Fibroblast of the aortic adventitia (primary cell): ENCODE measurements at regions not wholly inside any gene's neighbourhood (a gene's known extent, or its start where the extent isn't known, plus 50 kb on each side); places are given as distances from the start of the nearest gene placed in this dataset.

Source experiments
- DNase-seq: peaks from one replicate; pipeline ENCODE4 v3.0.0-alpha.2; 2010; ENCODE audit warnings: low read depth
- H3K4me3 ChIP-seq: 2 replicates; pipeline ENCODE4 v1.5.1; 2011; ENCODE audit warnings: low read depth, mild to moderate bottlenecking, control low read depth, low read length, moderate library complexity
- CTCF ChIP-seq: IDR thresholded peaks from 2 replicates; pipeline ENCODE4 v1.5.1; 2011; ENCODE audit warnings: mild to moderate bottlenecking, low read length, control low read depth, inconsistent platforms; ENCODE audit not compliant: insufficient read depth

DNA sequence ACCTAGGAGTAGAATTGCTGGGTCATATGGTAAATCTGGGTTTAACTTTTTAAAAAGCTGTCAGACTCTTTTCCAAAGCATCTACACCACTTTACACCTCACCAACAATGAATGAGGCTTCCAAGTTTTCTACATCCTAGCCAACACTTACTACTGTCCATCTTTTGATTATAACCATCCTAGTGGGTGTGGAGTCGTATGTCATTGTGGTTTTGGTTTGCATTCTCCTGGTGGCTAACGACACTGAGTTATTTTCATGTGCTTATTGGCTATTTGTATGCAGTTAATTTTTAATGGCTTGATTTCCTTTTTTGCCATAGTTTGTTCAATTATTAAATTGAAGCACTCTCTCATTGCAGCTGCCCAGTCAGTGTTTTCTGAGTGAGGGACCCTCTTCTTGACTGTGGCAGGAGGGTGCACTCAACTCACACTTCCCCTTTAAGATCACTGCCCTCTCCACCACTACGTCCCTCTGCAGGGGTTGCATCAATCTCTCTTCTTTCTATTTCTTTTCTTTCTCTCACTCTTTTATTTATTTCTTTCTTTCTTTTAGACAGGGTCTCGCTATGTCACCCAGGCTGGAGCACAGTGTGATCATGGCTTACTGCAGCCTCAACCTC, 182.3 kb downstream of the C9orf152 start:
- DNase-seq = no peak
- no peak overlapping the region for H3K4me3 ChIP-seq
- no peak for TF ChIP-seq CTCF

GRCh38 chr9:110027671-110028081, 180.3 kb downstream of the C9orf152 start:
- peak; percentile 77 for DNase-seq
- no peak overlapping the region for H3K4me3 ChIP-seq
- no peak for TF ChIP-seq CTCF

DNA sequence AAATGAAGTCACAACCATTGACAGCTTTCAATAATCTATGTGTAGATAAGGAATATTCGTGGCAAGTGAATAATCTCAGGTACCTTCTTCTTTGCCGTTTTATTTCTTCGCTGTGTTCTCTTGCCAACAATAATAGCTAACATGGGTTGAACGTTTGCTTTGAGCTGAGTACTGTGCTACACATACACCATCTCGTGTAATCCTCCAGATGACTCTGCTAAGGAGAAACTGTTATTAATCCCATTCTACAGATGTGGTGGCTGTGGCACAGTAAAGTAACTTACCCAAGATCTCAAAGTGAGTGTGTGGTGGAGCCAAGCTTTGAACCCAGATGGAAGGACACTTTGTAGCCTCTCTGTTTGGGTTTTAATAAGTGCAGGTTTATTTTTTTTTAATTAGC, 179.7 kb downstream of the C9orf152 start:
- no peak for TF ChIP-seq CTCF
- no peak overlapping the region for H3K4me3 ChIP-seq

DNA sequence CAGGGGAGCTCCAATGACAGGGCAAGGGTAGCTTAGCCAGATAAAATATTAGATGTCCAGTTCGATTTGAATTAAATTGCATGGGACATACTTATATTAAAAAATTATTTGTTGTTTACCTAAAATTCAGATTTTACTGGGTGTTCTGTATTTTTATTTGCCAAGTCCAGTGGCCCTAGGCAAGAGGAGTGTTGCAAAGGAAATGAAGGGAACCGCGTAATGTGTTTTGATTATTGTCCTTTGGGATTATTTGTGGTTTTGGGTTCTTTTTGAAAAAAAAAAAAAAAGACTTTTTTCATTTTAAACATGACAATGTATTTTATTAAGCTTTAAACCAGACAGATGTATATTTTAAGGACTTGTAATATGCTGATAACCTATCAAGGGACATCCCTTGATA, 179.3 kb downstream of the C9orf152 start:
- DNase-seq = no peak
- no peak for TF ChIP-seq CTCF
- H3K4me3 ChIP-seq = no peak overlapping the region

More for the DNA sequence above, 179.7 kb downstream of the C9orf152 start:
- DNase-seq = no peak

DNA sequence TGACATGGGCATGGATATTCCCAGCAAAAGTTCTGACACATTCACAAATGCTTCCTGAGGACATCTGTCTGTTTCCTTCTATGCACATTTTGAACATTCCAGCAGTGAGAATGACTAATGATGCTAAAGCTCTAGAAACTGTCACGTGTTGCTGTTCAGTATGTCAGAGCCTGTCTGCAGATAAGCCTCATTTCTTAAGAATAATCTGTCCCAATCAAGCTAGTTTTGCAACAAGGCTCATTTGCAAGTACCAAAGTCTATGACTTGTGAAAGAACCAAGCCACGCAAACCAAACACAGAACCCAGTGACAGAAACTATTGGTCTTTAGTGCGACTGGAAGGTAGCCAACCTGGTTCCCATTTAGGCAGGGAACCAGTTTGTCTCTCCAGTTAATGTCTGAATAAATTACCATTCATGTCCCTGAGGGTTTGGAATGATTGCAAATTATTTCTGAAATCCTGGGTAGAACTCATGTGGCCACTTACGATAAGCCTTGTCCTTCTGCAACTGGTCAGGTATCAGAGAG, 178.5 kb downstream of the C9orf152 start:
- DNase-seq = peak; percentile 91

GRCh38 chr9:110029956-110030480, 177.9 kb downstream of the C9orf152 start:
- H3K4me3 ChIP-seq = no peak overlapping the region
- no peak for TF ChIP-seq CTCF
- DNase-seq = no peak

More for the DNA sequence above, 178.5 kb downstream of the C9orf152 start:
- TF ChIP-seq CTCF = no peak
- no peak overlapping the region for H3K4me3 ChIP-seq

DNA sequence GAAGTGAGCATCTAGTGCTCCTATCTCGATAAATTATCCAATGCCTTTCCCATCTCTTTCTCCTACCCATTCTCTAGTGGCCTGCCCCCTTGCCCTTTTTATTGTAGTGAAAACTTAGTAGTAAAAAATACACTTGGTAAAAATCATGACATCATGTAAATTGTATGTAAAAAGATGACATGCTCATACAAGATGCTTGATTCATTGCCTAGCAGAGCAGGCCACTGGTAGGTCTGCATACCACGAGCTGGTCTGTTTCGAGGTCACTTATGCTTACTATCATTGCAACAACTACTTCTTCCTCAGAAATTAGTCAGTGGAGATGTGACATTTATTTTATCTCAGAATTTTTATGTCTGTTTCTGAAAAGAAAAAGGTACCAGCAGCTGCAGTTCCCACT, 177.3 kb downstream of the C9orf152 start:
- no peak for TF ChIP-seq CTCF
- H3K4me3 ChIP-seq = no peak overlapping the region
- peak; percentile 43 for DNase-seq
